SH-SY5Y (cell line): ENCODE measurements at regions not wholly inside any gene's neighbourhood (a gene's known extent, or its start where the extent isn't known, plus 50 kb on each side); places are given as distances from the start of the nearest gene placed in this dataset.

ENCODE experiments used
- GATA2 ChIP-seq: IDR thresholded peaks from 2 replicates; pipeline ENCODE4 v1.6.1; 2011; ENCODE audit warnings: mild to moderate bottlenecking, low read depth, low read length
- GATA3 ChIP-seq: IDR thresholded peaks from 2 replicates; pipeline ENCODE4 v1.6.1; 2011; ENCODE audit warnings: low read depth, mild to moderate bottlenecking, low read length, moderate library complexity

DNA sequence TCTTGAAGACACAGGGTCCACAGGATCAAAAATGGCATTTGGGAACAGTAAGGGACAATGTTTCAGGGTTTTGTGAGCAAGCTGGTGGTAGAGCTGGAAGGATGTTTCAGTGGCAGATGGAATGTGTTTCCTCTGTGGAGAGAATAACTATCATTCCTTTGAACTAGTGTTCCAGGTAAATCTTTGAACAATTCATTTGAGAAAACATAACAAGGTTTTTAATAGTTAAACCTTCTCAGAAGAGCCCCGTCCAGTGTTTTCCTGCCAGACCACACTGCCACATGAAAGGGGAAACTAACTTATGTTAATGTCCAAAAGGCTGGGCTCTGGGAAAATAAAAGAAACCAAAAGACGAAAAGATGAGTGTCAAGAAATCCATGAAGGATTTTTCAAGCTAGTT is 207.0 kb upstream of the ZNF462 start:
- TF ChIP-seq GATA3: no peak
- TF ChIP-seq GATA2: no peak
